ENCODE measurements at regions not wholly inside any gene's neighbourhood (a gene's known extent, or its start where the extent isn't known, plus 50 kb on each side); places are given as distances from the start of the nearest gene placed in this dataset.

DNA sequence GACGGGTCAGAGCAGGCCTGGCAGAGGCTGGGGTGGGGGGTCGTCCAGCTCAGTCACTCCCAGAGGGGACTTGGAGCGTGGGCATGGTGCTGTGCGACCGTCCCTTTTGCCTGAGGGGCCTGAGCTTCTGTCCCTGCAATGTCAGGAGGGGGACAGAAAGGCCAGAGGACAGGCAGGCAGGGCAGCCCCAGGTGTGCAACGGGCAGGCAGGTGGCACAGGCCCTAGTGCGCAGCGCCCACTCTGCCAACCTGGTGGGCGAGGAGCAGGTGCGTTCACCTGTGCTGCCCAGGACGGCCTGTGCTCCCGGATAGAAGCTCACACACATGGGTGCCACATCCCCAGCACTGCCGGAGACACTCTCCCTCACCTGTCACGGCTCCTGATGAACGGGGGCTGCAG lies 78.7 kb upstream of the SLCO4A1 start:
- DNase-seq, result no peak

DNA sequence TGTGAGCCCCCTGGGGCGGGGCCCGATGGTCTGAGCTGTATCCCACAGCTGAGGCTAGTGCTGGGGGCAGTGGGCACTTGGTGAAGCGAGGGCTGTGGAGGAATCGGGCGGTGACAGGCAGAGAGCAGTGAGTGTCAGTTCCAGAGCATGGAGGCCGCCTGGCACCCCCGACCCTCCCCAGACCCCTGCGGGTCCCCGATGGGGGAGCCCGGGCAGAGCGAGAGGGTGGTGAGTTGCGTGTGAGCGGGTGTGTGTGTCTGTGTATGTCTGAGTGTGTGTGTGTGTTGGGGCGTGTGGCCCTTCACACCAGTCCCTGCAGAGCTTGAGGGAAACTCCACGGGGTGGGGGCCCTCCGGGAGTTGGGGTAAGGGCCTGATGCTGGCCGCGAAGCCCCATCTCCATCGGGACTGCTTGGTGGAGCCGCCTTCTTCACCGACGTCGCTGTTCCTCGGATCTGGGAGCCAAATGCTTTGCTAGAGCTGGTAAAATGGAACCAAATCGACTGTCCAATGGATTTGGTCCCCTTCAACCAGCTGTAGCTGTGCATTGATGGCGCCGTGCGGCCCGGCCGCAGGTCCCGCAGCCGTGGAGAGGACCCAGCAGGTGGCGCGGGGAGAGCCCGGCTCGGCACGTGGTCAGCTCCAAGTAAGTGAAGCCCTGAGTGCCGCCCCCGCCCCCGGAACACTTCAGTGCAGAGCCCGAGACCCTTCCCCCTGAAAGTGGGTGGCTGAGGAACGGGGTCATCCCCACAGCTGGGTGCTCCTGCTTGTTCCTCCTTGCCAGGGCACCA lies 77.7 kb upstream of the SLCO4A1 start:
- DNase-seq, result no peak

GRCh38 chr20:62566266-62566665 lies 76.0 kb upstream of the SLCO4A1 start:
- DNase-seq, result no peak

- no peak for DNase-seq
Observed at GRCh38 chr20:62566771-62567170, 75.5 kb upstream of the SLCO4A1 start.

DNA sequence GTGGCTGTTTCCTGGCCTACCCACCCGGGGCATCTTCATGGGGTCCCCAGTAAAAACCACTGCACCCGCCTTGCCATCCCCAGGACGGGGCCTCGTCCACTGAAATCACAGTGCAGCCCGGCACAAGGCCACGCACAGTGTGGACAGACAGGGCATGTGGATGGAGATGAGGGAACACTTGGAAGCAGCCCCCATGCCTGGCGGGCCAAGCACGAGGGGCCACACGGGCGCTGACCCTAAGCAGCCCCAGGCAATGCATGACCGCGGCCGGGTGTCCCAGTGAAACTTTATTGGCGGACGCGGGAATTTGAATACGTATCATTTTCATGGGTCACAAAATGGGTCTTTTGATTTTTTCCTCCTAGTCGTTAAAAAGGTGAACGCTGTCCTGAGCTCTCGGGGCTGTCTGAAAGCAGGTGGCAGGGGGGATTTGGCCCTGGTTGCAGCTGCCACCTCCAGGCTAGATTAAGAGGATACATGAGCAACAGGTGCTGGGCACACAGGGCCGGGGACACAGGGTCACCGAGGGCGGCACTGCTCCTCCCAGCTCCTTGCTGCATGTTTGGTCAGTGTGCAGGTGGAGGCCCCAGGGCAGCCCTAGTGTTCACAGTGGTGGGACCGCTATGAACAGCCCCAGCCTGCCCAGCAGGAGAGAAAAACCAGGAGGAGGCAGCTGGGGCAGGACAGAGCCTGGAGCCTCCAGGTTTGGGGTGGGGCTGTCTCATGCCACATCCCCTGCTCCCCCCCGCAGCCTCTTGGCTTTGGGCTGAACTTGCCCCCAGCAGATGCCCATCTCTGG lies 74.9 kb upstream of the SLCO4A1 start:
- DNase-seq, result no peak

- DNase-seq, result no peak
Observed at GRCh38 chr20:62568045-62568389, 74.3 kb upstream of the SLCO4A1 start.

- DNase-seq, result no peak
Observed at GRCh38 chr20:62569615-62570014, 72.7 kb upstream of the SLCO4A1 start.

GRCh38 chr20:62570403-62570802 lies 71.9 kb upstream of the SLCO4A1 start:
- DNase-seq, result no peak

DNA sequence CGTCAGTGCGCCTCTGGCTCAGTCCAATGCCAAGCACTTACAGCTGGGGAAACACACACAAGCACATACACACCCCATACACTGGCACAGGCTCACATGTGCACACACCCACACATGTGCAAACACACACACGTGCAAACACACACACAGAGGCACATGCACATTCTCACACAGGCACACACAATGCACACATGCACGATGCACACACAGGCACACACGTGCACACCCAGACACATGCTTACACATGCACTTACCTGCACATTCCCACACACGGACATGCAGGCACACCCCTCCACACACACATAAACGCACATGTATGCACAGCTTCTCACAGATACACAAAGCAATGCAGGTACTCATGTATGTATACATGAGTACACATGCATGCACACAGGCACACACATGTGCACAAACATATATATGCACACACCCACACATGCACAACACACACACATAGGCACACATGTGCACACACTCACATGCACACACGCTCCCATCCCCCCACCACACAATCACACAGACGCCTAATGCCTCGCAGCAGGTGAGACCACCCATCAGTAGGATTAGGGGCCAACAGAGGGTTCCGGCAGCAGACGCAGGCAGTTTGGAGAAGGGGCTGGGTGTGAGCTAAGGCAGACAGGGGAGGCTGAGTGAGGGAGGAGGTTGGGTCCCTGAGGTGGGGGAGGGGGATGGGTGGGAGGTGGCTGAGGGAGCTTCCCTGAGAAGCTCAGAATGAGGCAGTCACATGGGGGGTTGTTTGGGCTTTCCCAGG lies 71.2 kb upstream of the SLCO4A1 start:
- no peak for DNase-seq

- peak in 1 of 2 experiments; percentile 21 for DNase-seq
Observed at GRCh38 chr20:62571669-62572344, 70.5 kb upstream of the SLCO4A1 start.

DNA sequence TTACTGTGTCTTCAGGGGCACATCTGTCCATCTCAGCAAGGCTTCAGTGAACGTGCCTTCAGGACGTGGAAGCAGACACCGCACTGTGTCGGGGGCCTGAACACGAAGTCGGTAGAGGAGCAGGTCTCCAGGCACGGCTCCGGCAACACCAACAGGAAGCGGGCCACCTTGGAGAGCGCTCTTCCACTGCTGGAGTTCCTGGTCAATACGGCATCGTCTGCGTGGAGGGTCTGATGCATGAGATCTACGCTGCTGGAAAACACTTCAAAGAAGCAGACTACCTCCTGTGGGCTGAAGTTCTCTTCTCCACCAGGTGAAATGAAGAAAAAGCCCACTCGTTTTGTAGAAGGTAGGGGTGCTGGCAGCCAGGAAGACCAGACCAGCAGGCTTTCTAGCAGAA lies 69.3 kb upstream of the SLCO4A1 start:
- no peak for DNase-seq

- no peak for DNase-seq
Observed at GRCh38 chr20:62573817-62574216, 68.5 kb upstream of the SLCO4A1 start.

GRCh38 chr20:62574230-62574993 lies 67.9 kb upstream of the SLCO4A1 start:
- no peak for DNase-seq

- DNase-seq, result no peak
Observed at GRCh38 chr20:62575976-62576722, 66.2 kb upstream of the SLCO4A1 start.

DNA sequence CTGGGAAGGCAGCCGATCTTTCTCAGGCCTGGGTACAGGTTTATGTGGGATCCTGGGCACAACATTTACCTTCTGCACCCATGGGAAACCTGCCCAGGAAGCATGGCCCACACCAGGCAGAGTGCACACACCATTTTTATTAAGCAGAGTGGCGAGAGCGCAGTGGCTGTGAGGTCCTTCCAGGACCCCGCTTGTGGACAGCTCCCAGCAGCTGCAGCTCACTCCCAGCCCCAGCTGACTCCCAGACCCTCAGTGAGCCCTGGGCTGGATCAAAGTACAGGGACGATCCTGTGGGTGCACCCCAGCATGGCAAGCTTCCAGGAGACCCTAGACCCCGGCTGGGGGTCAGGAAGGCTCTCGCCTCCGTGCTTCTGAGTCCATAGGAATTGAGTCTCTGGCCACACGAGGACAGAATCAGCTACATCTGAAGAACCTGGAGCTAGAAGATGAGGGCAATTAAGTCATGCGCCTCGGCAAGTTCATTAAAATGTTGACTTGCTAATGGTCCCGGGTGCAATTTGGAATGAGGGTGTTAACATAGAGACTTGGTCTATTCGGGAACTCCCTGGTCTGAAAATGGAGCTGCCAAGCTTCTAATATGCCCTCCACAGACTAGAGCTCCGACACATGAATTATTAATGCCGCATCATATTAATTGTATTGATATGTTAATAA lies 65.4 kb upstream of the SLCO4A1 start:
- DNase-seq, result no peak

DNA sequence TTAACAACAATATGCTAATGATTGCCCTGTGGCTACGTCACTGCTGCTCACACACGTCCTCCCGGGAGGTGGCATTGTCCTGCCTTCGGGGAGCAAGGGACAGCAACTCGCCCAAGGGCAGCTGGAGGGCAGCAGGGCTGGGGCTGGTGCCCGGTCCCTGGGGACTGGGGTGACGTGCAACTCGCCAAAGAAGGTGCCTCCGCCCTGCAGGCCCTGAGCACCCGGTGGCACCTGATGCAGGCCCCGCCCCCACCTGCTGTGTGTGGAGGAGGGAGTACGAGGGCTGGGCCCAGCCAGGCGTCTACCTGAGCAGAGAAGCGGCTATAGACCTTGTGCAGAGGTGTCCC lies 64.8 kb upstream of the SLCO4A1 start:
- no peak for DNase-seq

DNA sequence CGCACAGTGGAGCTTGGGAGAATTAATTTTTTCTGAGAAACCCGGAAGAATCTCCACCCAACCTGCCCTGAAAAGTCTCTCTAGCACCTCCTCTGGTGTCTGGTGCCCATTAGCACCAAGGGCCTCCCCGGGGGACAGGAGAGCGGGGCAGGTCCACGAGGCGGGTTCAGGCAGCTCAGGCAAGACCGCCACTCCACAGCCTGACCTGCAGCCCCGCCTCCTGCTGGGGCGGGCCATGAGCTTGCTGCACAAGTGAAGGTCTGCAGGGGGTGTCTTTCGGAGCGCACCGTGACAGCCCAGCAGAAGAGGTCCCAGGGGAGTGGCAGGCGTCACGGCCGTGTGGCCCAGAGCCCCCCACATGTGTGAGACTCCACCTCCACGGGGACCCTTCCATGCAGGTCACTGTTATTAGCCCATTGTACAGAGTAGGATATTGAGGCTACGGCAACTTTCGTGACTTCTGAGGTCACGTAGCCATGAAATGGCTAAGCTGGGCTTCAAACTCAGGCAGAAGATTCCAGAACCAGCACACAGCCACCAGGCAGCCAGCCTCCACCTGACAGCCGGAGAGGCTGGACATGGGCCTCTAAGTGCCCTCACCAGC lies 63.9 kb upstream of the SLCO4A1 start:
- DNase-seq, result peak in 1 of 2 experiments; percentile 9

GRCh38 chr20:62580052-62580451 lies 62.3 kb upstream of the SLCO4A1 start:
- peak in 1 of 2 experiments; percentile 10 for DNase-seq

DNA sequence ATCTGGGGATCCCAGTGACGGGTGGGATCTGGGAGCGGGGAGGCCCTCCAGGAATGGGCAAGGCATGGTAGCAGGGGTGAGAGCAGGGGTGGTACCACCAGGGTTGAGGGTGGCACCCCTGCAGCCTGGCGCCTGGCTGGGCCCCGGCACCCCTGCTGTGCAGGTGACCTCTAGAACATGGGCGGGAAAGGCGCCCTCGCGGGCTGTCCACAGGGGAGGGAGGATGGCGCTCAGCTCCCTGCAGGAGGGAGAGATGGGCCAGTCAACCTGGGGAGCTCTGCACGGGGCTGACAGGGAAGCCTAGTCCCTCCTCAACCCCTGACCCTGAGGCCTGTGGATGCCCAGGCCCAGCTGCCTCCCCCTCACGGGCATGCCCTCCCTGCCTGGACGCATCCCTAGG lies 61.6 kb upstream of the SLCO4A1 start:
- no peak for DNase-seq

DNA sequence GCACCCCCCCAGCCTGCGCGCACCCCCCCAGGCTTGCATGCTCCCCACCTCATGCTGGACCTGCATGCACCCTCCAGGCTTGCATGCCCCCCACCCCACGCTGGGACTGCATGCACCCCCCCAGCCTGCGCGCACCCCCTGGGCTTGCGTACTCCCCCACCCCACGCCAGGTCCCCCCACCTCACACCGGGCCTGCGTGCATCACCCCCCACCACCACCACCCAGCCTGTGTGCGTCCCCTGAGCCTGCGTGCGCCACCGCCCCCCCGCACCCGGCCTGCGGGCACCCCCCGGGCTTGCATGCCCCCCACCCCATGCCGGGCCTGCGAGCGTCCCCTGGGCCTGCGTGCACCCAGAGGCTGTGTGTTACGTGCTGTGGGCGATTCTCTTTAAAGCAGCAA lies 61.0 kb upstream of the SLCO4A1 start:
- DNase-seq, result no peak

GRCh38 chr20:62581806-62582205 lies 60.5 kb upstream of the SLCO4A1 start:
- DNase-seq, result no peak

Measured in SW 1271 (cell line).